Astrocyte of the cerebellum (primary cell): ENCODE measurements at regions not wholly inside any gene's neighbourhood (a gene's known extent, or its start where the extent isn't known, plus 50 kb on each side); places are given as distances from the start of the nearest gene placed in this dataset.

ENCODE experiments used
- DNase-seq: peaks from one replicate; pipeline ENCODE4 v3.0.0-alpha.2; 2011; ENCODE audit warnings: low read depth
- H3K4me3 ChIP-seq: 2 replicates; pipeline ENCODE4 v1.5.1; 2011; ENCODE audit warnings: mild to moderate bottlenecking, low read depth, low read length, moderate library complexity
- in situ Hi-C: cut with HindIII; loops from 2 replicates; pipeline ENCODE4 v1.10.0; 2017; ENCODE audit warnings: low sequenced_read_pairs
- TF ChIP-seq, protein P1 (sequence below): IDR thresholded peaks from 2 replicates; pipeline ENCODE4 v1.5.1; 2012; ENCODE audit warnings: low read length, low read depth, moderate library complexity, mild to moderate bottlenecking; ENCODE audit errors: missing control alignments

DNA sequence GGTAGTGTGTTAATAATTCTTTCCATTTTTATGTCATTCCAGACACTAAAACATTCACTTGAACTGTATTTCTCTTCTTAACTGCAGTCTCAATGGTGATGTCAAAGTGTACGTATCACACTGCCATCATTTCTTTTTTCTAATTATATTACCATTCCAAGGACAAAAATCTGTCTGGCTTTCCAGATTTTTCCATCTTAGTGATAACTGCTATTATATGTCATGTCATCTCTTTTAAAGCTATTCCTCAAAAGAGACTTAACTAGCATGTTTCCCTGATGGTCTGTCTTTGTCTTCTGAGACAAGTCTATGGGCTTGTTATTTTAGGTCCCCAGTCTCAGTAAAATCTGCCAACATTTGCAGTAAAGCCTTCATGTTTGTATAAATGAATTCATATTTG, 1207.1 kb downstream of the PCDH17 start:
- in situ Hi-C loops, result no loop called here
- no peak overlapping the region for H3K4me3 ChIP-seq
- TF ChIP-seq, protein P1, sequence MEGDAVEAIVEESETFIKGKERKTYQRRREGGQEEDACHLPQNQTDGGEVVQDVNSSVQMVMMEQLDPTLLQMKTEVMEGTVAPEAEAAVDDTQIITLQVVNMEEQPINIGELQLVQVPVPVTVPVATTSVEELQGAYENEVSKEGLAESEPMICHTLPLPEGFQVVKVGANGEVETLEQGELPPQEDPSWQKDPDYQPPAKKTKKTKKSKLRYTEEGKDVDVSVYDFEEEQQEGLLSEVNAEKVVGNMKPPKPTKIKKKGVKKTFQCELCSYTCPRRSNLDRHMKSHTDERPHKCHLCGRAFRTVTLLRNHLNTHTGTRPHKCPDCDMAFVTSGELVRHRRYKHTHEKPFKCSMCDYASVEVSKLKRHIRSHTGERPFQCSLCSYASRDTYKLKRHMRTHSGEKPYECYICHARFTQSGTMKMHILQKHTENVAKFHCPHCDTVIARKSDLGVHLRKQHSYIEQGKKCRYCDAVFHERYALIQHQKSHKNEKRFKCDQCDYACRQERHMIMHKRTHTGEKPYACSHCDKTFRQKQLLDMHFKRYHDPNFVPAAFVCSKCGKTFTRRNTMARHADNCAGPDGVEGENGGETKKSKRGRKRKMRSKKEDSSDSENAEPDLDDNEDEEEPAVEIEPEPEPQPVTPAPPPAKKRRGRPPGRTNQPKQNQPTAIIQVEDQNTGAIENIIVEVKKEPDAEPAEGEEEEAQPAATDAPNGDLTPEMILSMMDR, result no peak
- DNase-seq, result no peak

DNA sequence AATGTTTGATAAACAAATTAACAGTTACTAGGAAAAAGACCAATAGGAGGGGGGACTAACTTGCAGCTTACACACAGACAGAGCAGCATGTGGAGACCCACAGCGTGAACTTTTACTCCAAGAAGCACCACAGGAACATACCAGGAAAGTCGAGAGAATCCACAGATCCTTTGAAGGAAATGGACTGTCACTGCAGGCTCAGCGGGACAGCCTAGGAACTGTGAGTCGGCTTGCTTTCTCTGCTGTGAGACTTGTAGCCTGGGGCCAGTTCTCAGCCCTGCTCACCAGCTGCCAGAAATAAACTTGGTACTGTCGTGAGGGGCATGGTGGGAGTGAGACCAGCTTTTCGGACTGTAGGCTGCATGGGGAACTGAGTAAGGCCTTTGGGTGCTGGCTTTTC, 1211.5 kb downstream of the PCDH17 start:
- in situ Hi-C loops, result no loop called here
- no peak for DNase-seq
- TF ChIP-seq, protein P1, result no peak
- no peak overlapping the region for H3K4me3 ChIP-seq

DNA sequence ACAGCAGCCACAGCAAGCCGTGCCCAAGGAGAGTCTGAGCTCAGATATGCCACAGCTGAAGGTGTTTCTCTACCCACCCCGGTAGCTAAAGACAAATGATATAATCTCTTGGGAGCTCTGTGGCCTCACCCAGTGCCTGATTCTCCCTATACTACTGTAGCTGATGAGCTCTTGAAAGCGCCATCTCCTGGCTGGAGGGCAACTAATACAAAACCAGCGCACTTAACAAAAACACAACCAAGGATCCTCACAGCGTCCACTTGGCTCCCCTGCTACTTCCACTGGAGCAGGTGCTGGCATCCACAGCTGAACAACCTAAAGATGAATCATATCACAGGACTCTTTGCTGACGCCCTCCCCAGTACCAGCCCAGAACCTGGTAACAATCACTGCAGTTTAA, 1212.0 kb downstream of the PCDH17 start:
- in situ Hi-C loops, result no loop called here
- TF ChIP-seq, protein P1, result no peak
- DNase-seq, result no peak
- no peak overlapping the region for H3K4me3 ChIP-seq

DNA sequence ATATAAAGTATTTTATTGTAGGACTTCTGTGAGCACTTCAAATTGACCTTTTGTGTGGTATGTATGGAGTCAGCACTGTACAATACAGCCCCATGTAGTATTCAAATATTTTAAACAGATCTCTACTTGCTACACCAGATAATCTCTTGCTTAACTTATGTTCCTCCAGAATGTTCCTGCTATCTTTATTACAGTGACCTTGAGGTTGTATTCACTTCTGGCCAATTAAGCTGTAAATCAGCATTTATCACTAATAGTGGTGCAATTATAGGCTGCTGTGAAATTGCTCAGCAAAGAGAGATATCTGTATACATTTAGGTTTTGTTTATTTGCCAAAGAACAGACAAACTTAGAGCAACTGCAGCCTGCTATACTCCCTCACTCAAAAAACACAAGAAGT, 1218.6 kb downstream of the PCDH17 start:
- no peak for DNase-seq
- H3K4me3 ChIP-seq, result no peak overlapping the region
- in situ Hi-C loops, result no loop called here
- TF ChIP-seq, protein P1, result no peak

DNA sequence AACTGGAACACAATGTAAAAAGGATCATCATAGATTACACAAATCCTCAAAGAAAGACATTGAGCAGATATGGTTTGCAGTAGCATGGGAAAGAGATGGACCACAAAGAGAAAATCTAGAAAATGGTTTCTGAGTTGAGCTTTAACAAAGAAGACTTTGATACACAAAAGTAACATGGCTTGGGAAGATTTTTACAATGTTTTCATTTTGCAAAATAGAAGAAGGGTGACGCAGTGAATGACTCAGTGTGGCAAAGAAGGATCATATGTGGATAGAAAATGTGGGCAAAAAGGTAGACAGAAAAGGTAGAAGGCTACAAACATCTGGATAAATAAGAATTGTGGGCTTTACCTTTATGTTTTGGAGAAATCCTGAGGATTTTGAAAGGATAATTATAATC, 1220.5 kb downstream of the PCDH17 start:
- in situ Hi-C loops, result no loop called here
- DNase-seq, result peak; percentile 31
- TF ChIP-seq, protein P1, result no peak
- H3K4me3 ChIP-seq, result no peak overlapping the region

DNA sequence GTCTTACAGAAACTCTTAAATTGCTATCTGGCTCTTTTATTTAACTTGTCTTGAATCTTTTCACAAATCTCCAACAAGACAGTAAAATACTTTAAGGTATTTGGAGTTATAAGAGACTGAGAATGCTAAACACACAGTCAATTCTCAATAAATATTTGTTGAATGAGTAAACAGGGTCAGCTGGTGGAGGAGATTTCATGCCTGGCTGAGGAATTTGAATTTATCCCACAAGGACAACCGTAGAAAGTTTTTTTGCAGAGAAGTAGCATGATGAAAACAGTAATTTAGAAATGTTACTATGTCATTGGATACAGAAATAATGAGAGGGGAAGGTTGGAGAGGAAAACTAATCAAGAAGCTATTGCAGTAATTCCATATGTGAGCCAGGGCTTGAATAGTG, 1223.7 kb downstream of the PCDH17 start:
- TF ChIP-seq, protein P1, result no peak
- in situ Hi-C loops, result no loop called here
- DNase-seq, result peak; percentile 61
- H3K4me3 ChIP-seq, result no peak overlapping the region

DNA sequence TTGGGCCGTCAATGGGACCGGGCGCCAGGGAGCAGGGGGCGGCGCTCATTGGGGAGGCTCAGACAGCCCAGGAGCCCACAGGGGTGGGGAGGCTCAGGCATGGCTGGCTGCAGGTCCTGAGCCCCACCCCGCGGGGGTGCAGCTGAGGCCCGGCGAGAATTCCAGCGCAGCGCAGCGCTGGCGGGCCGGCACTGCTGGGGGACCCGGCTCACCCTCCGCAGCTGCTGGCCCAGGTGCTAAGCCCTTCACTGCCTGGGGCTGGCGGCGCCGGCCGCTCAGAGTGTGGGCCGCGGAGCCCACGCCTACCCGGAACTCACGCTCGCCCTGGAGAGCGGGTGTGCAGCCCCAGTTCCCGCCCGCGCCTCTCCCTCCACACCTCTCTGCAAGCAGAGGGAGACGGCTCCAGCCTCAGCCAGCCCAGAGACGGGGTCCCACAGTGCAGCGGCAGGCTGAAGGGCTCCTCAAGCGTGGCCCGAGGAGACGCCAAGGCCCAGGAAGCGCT, 1227.4 kb downstream of the PCDH17 start:
- TF ChIP-seq, protein P1, result no peak
- no peak for DNase-seq
- no peak overlapping the region for H3K4me3 ChIP-seq
- in situ Hi-C loops, result no loop called here
